HG03280 (cell line): ENCODE measurements at regions not wholly inside any gene's neighbourhood (a gene's known extent, or its start where the extent isn't known, plus 50 kb on each side); places are given as distances from the start of the nearest gene placed in this dataset.
"Not testable (repeated sequence)": the region's sequence is repeated elsewhere in the genome, so short reads cannot be mapped to it uniquely, and the experiment has no call there.

ENCODE experiments used
- ATAC-seq: cut with Tn5 transposase; IDR thresholded peaks from one replicate; pipeline ENCODE4 v1.9.1; 2021; ENCODE audit warnings: mild to moderate bottlenecking, moderate library complexity; ENCODE audit not compliant: unreplicated experiment

- no peak for ATAC-seq
Measured at GRCh38 chr13:97520061-97520460, 86.1 kb downstream of the RAP2A start.

- ATAC-seq, result no peak
Measured at GRCh38 chr13:97520866-97521265, 86.9 kb downstream of the RAP2A start.

- no peak for ATAC-seq
Measured at GRCh38 chr13:97521726-97522125, 87.8 kb downstream of the RAP2A start.

GRCh38 chr13:97522243-97522642, 88.3 kb downstream of the RAP2A start:
- ATAC-seq, result no peak

- no peak for ATAC-seq
Measured at GRCh38 chr13:97526556-97526955, 92.6 kb downstream of the RAP2A start.

- no peak for ATAC-seq
Measured at GRCh38 chr13:97528518-97528917, 94.5 kb downstream of the RAP2A start.

- ATAC-seq, result no peak
Measured at GRCh38 chr13:97534540-97534939, 100.6 kb downstream of the RAP2A start.

- no peak for ATAC-seq
Measured at GRCh38 chr13:97535614-97536013, 101.6 kb downstream of the RAP2A start.

- peak; percentile 59 for ATAC-seq
Measured at GRCh38 chr13:97537110-97537509, 103.1 kb downstream of the RAP2A start.

GRCh38 chr13:97538203-97538602, 104.2 kb downstream of the RAP2A start:
- no peak for ATAC-seq

- ATAC-seq, result no peak
Measured at GRCh38 chr13:97539651-97540610, 106.0 kb downstream of the RAP2A start.

GRCh38 chr13:97540696-97541095, 106.7 kb downstream of the RAP2A start:
- no peak for ATAC-seq

GRCh38 chr13:97542102-97542685, 108.2 kb downstream of the RAP2A start:
- no peak for ATAC-seq

- ATAC-seq, result no peak
Measured at GRCh38 chr13:97544031-97544765, 110.2 kb downstream of the RAP2A start.

GRCh38 chr13:97544971-97545499, 111.1 kb downstream of the RAP2A start:
- not testable (repeated sequence) for ATAC-seq

GRCh38 chr13:97548138-97548537, 114.2 kb downstream of the RAP2A start:
- ATAC-seq, result no peak

- ATAC-seq, result no peak
Measured at GRCh38 chr13:97548711-97549110, 114.7 kb downstream of the RAP2A start.

- no peak for ATAC-seq
Measured at GRCh38 chr13:97549201-97549600, 115.2 kb downstream of the RAP2A start.

- no peak for ATAC-seq
Measured at GRCh38 chr13:97554496-97554895, 120.5 kb downstream of the RAP2A start.

GRCh38 chr13:97555034-97555433, 121.1 kb downstream of the RAP2A start:
- no peak for ATAC-seq

GRCh38 chr13:97559030-97559429, 125.1 kb downstream of the RAP2A start:
- no peak for ATAC-seq
